KMS-11 (cell line): ENCODE measurements at regions not wholly inside any gene's neighbourhood (a gene's known extent, or its start where the extent isn't known, plus 50 kb on each side); places are given as distances from the start of the nearest gene placed in this dataset.

ENCODE experiments used
- H2AFZ ChIP-seq: fragments of 200-600 bp; sonication (generic); 2 replicates; pipeline ENCODE4 v1.6.1; 2016; ENCODE audit warnings: antibody characterized with exemption, mixed run types, low read depth
- H3K27ac ChIP-seq: fragments of 200-600 bp; sonication (generic); 2 replicates; pipeline ENCODE4 v1.6.1; 2016; ENCODE audit warnings: mild to moderate bottlenecking, mixed run types
- H3K27me3 ChIP-seq: fragments of 200-600 bp; sonication (generic); 2 replicates; pipeline ENCODE4 v1.6.1; 2017; ENCODE audit warnings: mild to moderate bottlenecking, low read depth, mixed run types, moderate library complexity; ENCODE audit not compliant: insufficient read depth
- H3K36me3 ChIP-seq: fragments of 200-600 bp; sonication (generic); 2 replicates; pipeline ENCODE4 v1.6.1; 2017; ENCODE audit warnings: mild to moderate bottlenecking, mixed run types; ENCODE audit not compliant: insufficient read depth
- H3K4me1 ChIP-seq: fragments of 200-600 bp; sonication (generic); 2 replicates; pipeline ENCODE4 v1.6.1; 2016; ENCODE audit warnings: mild to moderate bottlenecking, low read depth, mixed run types; ENCODE audit not compliant: poor library complexity, severe bottlenecking
- H3K4me2 ChIP-seq: fragments of 200-600 bp; sonication (generic); 2 replicates; pipeline ENCODE4 v1.7.0; 2016; ENCODE audit warnings: mild to moderate bottlenecking, mixed run types
- H3K4me3 ChIP-seq: fragments of 200-600 bp; sonication (generic); IDR thresholded peaks from 2 replicates; pipeline ENCODE4 v1.6.1; 2017; ENCODE audit warnings: low read depth, low read length, mixed read lengths; ENCODE audit not compliant: insufficient read depth
- H3K79me2 ChIP-seq: fragments of 200-600 bp; sonication (generic); 2 replicates; pipeline ENCODE4 v1.6.1; 2016; ENCODE audit warnings: low read depth, mixed run types; ENCODE audit not compliant: insufficient read depth
- H3K9ac ChIP-seq: fragments of 200-600 bp; sonication (generic); 2 replicates; pipeline ENCODE4 v1.6.1; 2016; ENCODE audit warnings: mild to moderate bottlenecking, mixed run types
- H4K20me1 ChIP-seq: fragments of 200-600 bp; sonication (generic); 2 replicates; pipeline ENCODE4 v1.6.1; 2016; ENCODE audit warnings: mild to moderate bottlenecking, mixed run types; ENCODE audit not compliant: insufficient read depth
- TF ChIP-seq, protein P1 (sequence below): fragments of 200-600 bp; sonication (generic); conservative IDR thresholded peaks from 2 replicates; pipeline ENCODE4 v1.6.1; 2017; ENCODE audit warnings: low read depth, mild to moderate bottlenecking, antibody characterized with exemption, low read length, moderate library complexity, mixed read lengths

GRCh38 chr3:22928216-22929110, 274.7 kb upstream of the UBE2E2 start:
- TF ChIP-seq, protein P1, sequence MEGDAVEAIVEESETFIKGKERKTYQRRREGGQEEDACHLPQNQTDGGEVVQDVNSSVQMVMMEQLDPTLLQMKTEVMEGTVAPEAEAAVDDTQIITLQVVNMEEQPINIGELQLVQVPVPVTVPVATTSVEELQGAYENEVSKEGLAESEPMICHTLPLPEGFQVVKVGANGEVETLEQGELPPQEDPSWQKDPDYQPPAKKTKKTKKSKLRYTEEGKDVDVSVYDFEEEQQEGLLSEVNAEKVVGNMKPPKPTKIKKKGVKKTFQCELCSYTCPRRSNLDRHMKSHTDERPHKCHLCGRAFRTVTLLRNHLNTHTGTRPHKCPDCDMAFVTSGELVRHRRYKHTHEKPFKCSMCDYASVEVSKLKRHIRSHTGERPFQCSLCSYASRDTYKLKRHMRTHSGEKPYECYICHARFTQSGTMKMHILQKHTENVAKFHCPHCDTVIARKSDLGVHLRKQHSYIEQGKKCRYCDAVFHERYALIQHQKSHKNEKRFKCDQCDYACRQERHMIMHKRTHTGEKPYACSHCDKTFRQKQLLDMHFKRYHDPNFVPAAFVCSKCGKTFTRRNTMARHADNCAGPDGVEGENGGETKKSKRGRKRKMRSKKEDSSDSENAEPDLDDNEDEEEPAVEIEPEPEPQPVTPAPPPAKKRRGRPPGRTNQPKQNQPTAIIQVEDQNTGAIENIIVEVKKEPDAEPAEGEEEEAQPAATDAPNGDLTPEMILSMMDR, result no peak
- Histone ChIP-seq H4K20me1 (no peaks in the 10 kb centered on the region), H3K27me3 (no peaks in the 10 kb centered on the region), H3K79me2 (no peaks in the 10 kb centered on the region), H3K27ac (no peak overlapping the region), H3K4me2 (no peak overlapping the region), H2AFZ (no peak overlapping the region), H3K9ac (no peak overlapping the region), H3K4me3 (no peak overlapping the region), H3K4me1 (no peaks in the 10 kb centered on the region), H3K36me3 (no peaks in the 10 kb centered on the region)

DNA sequence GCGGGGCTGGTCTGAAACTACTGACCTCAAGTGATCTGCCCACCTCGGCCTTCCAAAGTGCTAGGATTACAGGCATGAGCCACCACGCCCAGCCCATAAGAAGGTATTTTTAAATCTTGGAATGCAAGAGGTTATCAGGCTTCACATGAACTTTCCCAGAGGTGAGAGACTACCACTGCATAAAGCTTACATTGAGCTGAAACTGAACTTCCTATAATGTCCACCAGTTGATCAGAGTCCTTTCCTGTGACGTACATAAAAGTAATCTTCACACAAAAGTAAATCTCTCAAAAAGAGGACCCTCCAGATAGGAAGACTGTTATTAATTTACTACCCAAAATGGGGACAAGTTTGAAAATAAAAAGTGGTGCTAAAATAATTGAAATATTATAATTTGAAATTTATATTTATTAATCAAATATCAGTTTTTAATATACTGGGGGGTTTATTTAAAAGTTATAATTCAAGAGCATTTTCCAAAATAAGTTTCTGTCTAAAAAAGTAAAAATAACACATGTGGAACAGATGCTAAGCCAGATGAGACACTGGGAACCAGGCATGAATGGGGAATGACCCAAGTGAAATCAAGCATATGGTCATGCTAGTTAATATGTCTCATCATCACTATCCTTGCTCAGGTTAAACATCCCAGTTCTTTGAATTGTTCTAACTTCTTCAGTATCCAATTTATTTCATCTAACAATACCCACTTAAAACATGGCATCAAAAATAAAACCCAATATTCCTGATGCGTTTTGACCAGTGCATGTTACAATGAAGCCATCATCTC, 269.9 kb upstream of the UBE2E2 start:
- H3K27me3 ChIP-seq, result no peaks in the 10 kb centered on the region
- no peak overlapping the region for H3K4me2 ChIP-seq
- H4K20me1 ChIP-seq, result no peaks in the 10 kb centered on the region
- H3K4me3 ChIP-seq, result no peak overlapping the region
- H3K27ac ChIP-seq, result no peak overlapping the region
- TF ChIP-seq, protein P1, result no peak
- H3K79me2 ChIP-seq, result no peaks in the 10 kb centered on the region
- H3K4me1 ChIP-seq, result no peaks in the 10 kb centered on the region
- no peaks in the 10 kb centered on the region for H3K36me3 ChIP-seq
- H3K9ac ChIP-seq, result no peak overlapping the region
- H2AFZ ChIP-seq, result no peak overlapping the region

- Histone ChIP-seq H3K4me1 (no peaks in the 10 kb centered on the region), H3K27ac (no peak overlapping the region), H3K36me3 (no peaks in the 10 kb centered on the region), H3K27me3 (no peaks in the 10 kb centered on the region), H4K20me1 (no peaks in the 10 kb centered on the region), H3K4me2 (no peak overlapping the region), H3K79me2 (no peaks in the 10 kb centered on the region), H2AFZ (no peak overlapping the region), H3K9ac (no peak overlapping the region), H3K4me3 (no peak overlapping the region)
- TF ChIP-seq, protein P1, result no peak
These were observed 269.3 kb upstream of the UBE2E2 start for GRCh38 chr3:22933841-22934116.

GRCh38 chr3:22935040-22935439, 268.1 kb upstream of the UBE2E2 start:
- H3K27me3 ChIP-seq, result no peaks in the 10 kb centered on the region
- no peaks in the 10 kb centered on the region for H3K79me2 ChIP-seq
- H3K4me3 ChIP-seq, result no peak overlapping the region
- H2AFZ ChIP-seq, result no peak overlapping the region
- H3K4me2 ChIP-seq, result no peak overlapping the region
- H3K27ac ChIP-seq, result no peak overlapping the region
- TF ChIP-seq, protein P1, result no peak
- H4K20me1 ChIP-seq, result no peaks in the 10 kb centered on the region
- no peaks in the 10 kb centered on the region for H3K36me3 ChIP-seq
- no peaks in the 10 kb centered on the region for H3K4me1 ChIP-seq
- no peak overlapping the region for H3K9ac ChIP-seq
